H1 (cell line): ENCODE measurements at regions not wholly inside any gene's neighbourhood (a gene's known extent, or its start where the extent isn't known, plus 50 kb on each side); places are given as distances from the start of the nearest gene placed in this dataset.

Experiments used
- CTCF ChIA-PET: fragments of 300-600 bp; sonication (Branson Sonifier 250); formaldehyde crosslinking; loops from one replicate; lab custom pipeline; 2021; ENCODE audit not compliant: partially characterized antibody; lab: Charles Lee
- POLR2A ChIA-PET: fragments of 300-600 bp; sonication (Branson Sonifier 250); formaldehyde crosslinking; loops from one replicate; lab custom pipeline; 2021; ENCODE audit warnings: inconsistent platforms; ENCODE audit not compliant: partially characterized antibody; lab: Charles Lee
- DNase-seq, 2 experiments: peaks; one replicate each; pipeline versions ENCODE4 v3.0.0 to v3.0.0-alpha.2; 2010 to 2022; ENCODE audit warnings: low spot score in 2 of 2, low read depth in 1 of 2, mixed read lengths in 1 of 2
- FAIRE-seq: peaks from 2 replicates; lab custom pipeline; 2011; peaks lifted over from hg19 to GRCh38; lab: Jason Lieb, UNC
- H2AFZ ChIP-seq: 2 replicates; pipeline ENCODE4 v1.8.1; 2012; ENCODE audit warnings: low read length, inconsistent platforms
- H2AK5ac ChIP-seq: 2 replicates; pipeline ENCODE4 v1.6.1; 2013; ENCODE audit warnings: low read depth, low read length
- H2BK120ac ChIP-seq: replicated peaks from 2 replicates; pipeline ENCODE3; 2013; ENCODE audit warnings: low read depth, low read length, inconsistent platforms
- H2BK12ac ChIP-seq: 2 replicates; pipeline ENCODE4 v1.6.1; 2013; ENCODE audit warnings: low read depth, low read length
- H2BK15ac ChIP-seq: 2 replicates; pipeline ENCODE4 v1.6.1; 2013; ENCODE audit warnings: low read length
- H2BK20ac ChIP-seq: 2 replicates; pipeline ENCODE4 v1.6.1; 2013; ENCODE audit warnings: low read length
- H2BK5ac ChIP-seq: 2 replicates; pipeline ENCODE4 v1.6.1; 2013; ENCODE audit warnings: low read depth, low read length
- H3K14ac ChIP-seq: 2 replicates; pipeline ENCODE4 v1.6.1; 2013; ENCODE audit warnings: inconsistent platforms; ENCODE audit not compliant: insufficient read length
- H3K18ac ChIP-seq: 2 replicates; pipeline ENCODE4 v1.6.1; 2013; ENCODE audit warnings: low read length; ENCODE audit errors: extremely low read depth
- H3K23ac ChIP-seq: 2 replicates; pipeline ENCODE4 v1.6.1; 2013; ENCODE audit warnings: inconsistent platforms; ENCODE audit not compliant: insufficient read length
- H3K23me2 ChIP-seq: 2 replicates; pipeline ENCODE4 v1.6.1; 2013; ENCODE audit warnings: low read depth, low read length
- H3K27ac ChIP-seq: 2 replicates; pipeline ENCODE4 v1.6.1; 2011; ENCODE audit warnings: low read depth, low read length, inconsistent platforms
- H3K27me3 ChIP-seq, 4 experiments: replicated peaks in 1 of 4; 1 replicate in 1 of 4; 2 replicates in 3 of 4; pipeline versions ENCODE4 v1.6.1 to v1.8.1; 2011 to 2013; ENCODE audit warnings: low read length in 3 of 4, mild to moderate bottlenecking in 3 of 4, inconsistent platforms in 2 of 4, mixed read lengths in 2 of 4, moderate library complexity in 1 of 4; ENCODE audit not compliant: control insufficient read depth in 3 of 4, insufficient read depth in 3 of 4; ENCODE audit errors: extremely low read depth in 1 of 4
- H3K36me3 ChIP-seq, 4 experiments: 2 replicates each; pipeline versions ENCODE4 v1.6.1 to v1.8.1; 2011 to 2013; ENCODE audit warnings: mild to moderate bottlenecking in 4 of 4, low read length in 3 of 4, moderate library complexity in 2 of 4, control low read depth in 1 of 4, inconsistent platforms in 1 of 4; ENCODE audit not compliant: insufficient read depth in 4 of 4, control insufficient read depth in 2 of 4
- H3K4ac ChIP-seq: replicated peaks from 2 replicates; pipeline ENCODE3; 2013; ENCODE audit warnings: low read length, low read depth, mixed read lengths, inconsistent platforms; ENCODE audit not compliant: insufficient read length
- H3K4me1 ChIP-seq, 4 experiments: replicated peaks in 1 of 4; 1 replicate in 1 of 4; 2 replicates in 3 of 4; pipeline versions ENCODE4 v1.6.1 to v1.8.1; 2011 to 2013; ENCODE audit warnings: low read length in 3 of 4, inconsistent platforms in 2 of 4, mixed read lengths in 1 of 4; ENCODE audit not compliant: insufficient read depth in 4 of 4, control insufficient read depth in 3 of 4
- H3K4me2 ChIP-seq, 2 experiments: 2 replicates each; pipeline versions ENCODE4 v1.6.1 to v1.8.1; 2011 to 2013; ENCODE audit warnings: low read depth in 2 of 2, low read length in 2 of 2, control low read depth in 1 of 2, inconsistent platforms in 1 of 2, mild to moderate bottlenecking in 1 of 2; ENCODE audit not compliant: insufficient read depth in 1 of 2
- H3K4me3 ChIP-seq, 4 experiments: fragments of 200-600, 300-600 bp in 1 of 4; sonication (generic), shearing (Covaris generic), sonication (Bioruptor Twin) in 1 of 4; 2 replicates each; pipeline versions ENCODE4 v1.5.1 to v1.8.1; 2011 to 2016; ENCODE audit warnings: low read length in 4 of 4, low read depth in 3 of 4, control low read depth in 2 of 4, inconsistent platforms in 2 of 4, mild to moderate bottlenecking in 2 of 4, mixed read lengths in 1 of 4, moderate library complexity in 1 of 4; ENCODE audit not compliant: insufficient read depth in 2 of 4; ENCODE audit errors: extremely low read depth in 1 of 4
- H3K56ac ChIP-seq: replicated peaks from 2 replicates; pipeline ENCODE3; 2013; ENCODE audit warnings: low read depth, mild to moderate bottlenecking, mixed read lengths, low read length, inconsistent platforms; ENCODE audit not compliant: insufficient read length
- H3K79me1 ChIP-seq: 2 replicates; pipeline ENCODE4 v1.6.1; 2013; ENCODE audit warnings: low read depth, low read length, control low read depth
- H3K79me2 ChIP-seq, 2 experiments: 2 replicates each; pipeline versions ENCODE4 v1.6.1 to v1.8.1; 2012 to 2013; ENCODE audit warnings: low read length in 2 of 2, mild to moderate bottlenecking in 2 of 2, inconsistent platforms in 1 of 2; ENCODE audit not compliant: insufficient read depth in 2 of 2, control insufficient read depth in 1 of 2
- H3K9ac ChIP-seq, 4 experiments: replicated peaks in 1 of 4; 1 replicate in 1 of 4; 2 replicates in 3 of 4; pipeline versions ENCODE4 v1.6.1 to v1.8.1; 2011 to 2013; ENCODE audit warnings: low read depth in 3 of 4, low read length in 3 of 4, control low read depth in 2 of 4, mild to moderate bottlenecking in 2 of 4, moderate library complexity in 2 of 4, inconsistent platforms in 1 of 4; ENCODE audit errors: extremely low read depth in 1 of 4
- H3K9me3 ChIP-seq, 2 experiments: 2 replicates each; pipeline versions ENCODE4 v1.6.1 to v1.8.1; 2012 to 2013; ENCODE audit warnings: mild to moderate bottlenecking in 2 of 2, moderate library complexity in 2 of 2, control low read depth in 1 of 2, inconsistent platforms in 1 of 2, low read depth in 1 of 2, low read length in 1 of 2, mixed read lengths in 1 of 2; ENCODE audit not compliant: insufficient read depth in 2 of 2
- H4K20me1 ChIP-seq, 2 experiments: replicated peaks in 1 of 2; 2 replicates each; pipeline versions ENCODE3 to v1.8.1; 2011 to 2013; ENCODE audit warnings: inconsistent platforms in 2 of 2, low read length in 2 of 2, mild to moderate bottlenecking in 1 of 2; ENCODE audit not compliant: insufficient read depth in 2 of 2, control insufficient read depth in 1 of 2
- H4K5ac ChIP-seq: 2 replicates; pipeline ENCODE4 v1.6.1; 2013; ENCODE audit warnings: low read length, low read depth, mixed read lengths, inconsistent platforms; ENCODE audit not compliant: insufficient read length
- H4K8ac ChIP-seq: 2 replicates; pipeline ENCODE4 v1.8.0; 2013; ENCODE audit warnings: mild to moderate bottlenecking, moderate library complexity, low read length, inconsistent platforms; ENCODE audit not compliant: insufficient read depth; ENCODE audit errors: extremely low read depth
- H4K91ac ChIP-seq: replicated peaks from 2 replicates; pipeline ENCODE3; 2013; ENCODE audit warnings: low read length, mixed read lengths, inconsistent platforms; ENCODE audit not compliant: insufficient read length
- BACH1 ChIP-seq: IDR thresholded peaks from 2 replicates; pipeline ENCODE4 v1.6.1; 2012; ENCODE audit warnings: low read length, improper control_type of control experiment
- TAF7 ChIP-seq: optimal IDR thresholded peaks from 2 replicates; pipeline ENCODE3; 2011; ENCODE audit warnings: low read depth, mild to moderate bottlenecking, inconsistent platforms, low read length, moderate library complexity, borderline replicate concordance
- WGBS, 2 experiments: shearing (Covaris generic) in 1 of 2; methylation state at CpG; one replicate each; pipeline versions ENCODE4 v1.1.6 to v1.1.7; 2013 to 2015; ENCODE audit warnings: low lambda C conversion rate in 2 of 2, mixed read lengths in 2 of 2, inconsistent platforms in 1 of 2, low coverage in 1 of 2, missing lambda C conversion rate in 1 of 2; ENCODE audit not compliant: insufficient replicate concordance in 2 of 2, insufficient coverage in 1 of 2, insufficient read length in 1 of 2; ENCODE audit errors: extremely low coverage in 1 of 2, missing lambda C conversion rate in 1 of 2; 5-methylcytosine and 5-hydroxymethylcytosine counted together
- TF ChIP-seq, protein P1 (sequence below), 3 experiments: IDR thresholded peaks; 1 replicate in 2 of 3; 2 replicates in 1 of 3; pipeline versions ENCODE4 v1.5.1 to v1.6.1; 2011; ENCODE audit warnings: low read length in 3 of 3, mild to moderate bottlenecking in 3 of 3, inconsistent platforms in 2 of 3, low read depth in 1 of 3, moderate library complexity in 1 of 3; ENCODE audit not compliant: insufficient read depth in 1 of 3; ENCODE audit errors: control extremely low read depth in 1 of 3
- TF ChIP-seq, protein P2 (sequence below): IDR thresholded peaks from 2 replicates; pipeline ENCODE4 v1.6.1; 2012; ENCODE audit warnings: inconsistent platforms

DNA sequence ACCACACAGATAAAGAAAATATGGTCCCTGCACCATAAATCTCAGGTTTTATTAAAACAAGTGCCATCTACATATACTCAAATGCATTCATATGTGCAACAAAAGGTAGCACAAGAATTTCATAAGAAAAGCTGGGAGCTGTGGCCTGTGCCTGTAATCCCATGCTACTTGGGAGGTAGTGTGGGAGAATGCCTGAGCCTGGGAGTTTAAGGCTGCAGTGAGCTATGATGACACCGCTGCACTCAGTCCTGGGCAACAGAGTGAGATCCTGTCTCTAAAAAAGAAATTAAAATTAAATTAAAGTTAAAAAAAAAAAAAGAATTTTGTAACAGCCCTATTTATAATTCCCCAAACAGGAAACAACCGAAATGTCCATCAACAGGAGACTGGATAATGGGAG, 81.3 kb upstream of the JADE1 start:
- no peak overlapping the region for H2BK12ac ChIP-seq
- H2BK20ac ChIP-seq, result no peak overlapping the region
- FAIRE-seq (no peak), DNase-seq (no peak)
- no peak overlapping the region for H2AK5ac ChIP-seq
- H2BK5ac ChIP-seq, result no peak overlapping the region
- 90% methylated on average over 2 of the region's 2 CpGs; no CpG with 5 or more reads in 1 of the 2 experiments for WGBS, 2 experiments
- H3K23ac ChIP-seq, result no peak overlapping the region
- no peak overlapping the region for H2AFZ ChIP-seq
- ChIA-PET CTCF (interaction anchor here (2.0 kb wide), 1 partner anchor 154 kb away, joined by 5 read pairs; no protein-coding TSS in a partner anchor), POLR2A (no interaction called here)
- H4K8ac ChIP-seq, result no peak overlapping the region
- no peaks in the 10 kb centered on the region for H3K79me1 ChIP-seq
- H4K5ac ChIP-seq, result no peak overlapping the region
- no peak overlapping the region for H2BK15ac ChIP-seq
- H2BK120ac ChIP-seq, result no peak overlapping the region
- no peak overlapping the region for H3K56ac ChIP-seq
- H3K9ac ChIP-seq, result no peak overlapping the region
- no peak for TF ChIP-seq BACH1
- TF ChIP-seq, protein P1, sequence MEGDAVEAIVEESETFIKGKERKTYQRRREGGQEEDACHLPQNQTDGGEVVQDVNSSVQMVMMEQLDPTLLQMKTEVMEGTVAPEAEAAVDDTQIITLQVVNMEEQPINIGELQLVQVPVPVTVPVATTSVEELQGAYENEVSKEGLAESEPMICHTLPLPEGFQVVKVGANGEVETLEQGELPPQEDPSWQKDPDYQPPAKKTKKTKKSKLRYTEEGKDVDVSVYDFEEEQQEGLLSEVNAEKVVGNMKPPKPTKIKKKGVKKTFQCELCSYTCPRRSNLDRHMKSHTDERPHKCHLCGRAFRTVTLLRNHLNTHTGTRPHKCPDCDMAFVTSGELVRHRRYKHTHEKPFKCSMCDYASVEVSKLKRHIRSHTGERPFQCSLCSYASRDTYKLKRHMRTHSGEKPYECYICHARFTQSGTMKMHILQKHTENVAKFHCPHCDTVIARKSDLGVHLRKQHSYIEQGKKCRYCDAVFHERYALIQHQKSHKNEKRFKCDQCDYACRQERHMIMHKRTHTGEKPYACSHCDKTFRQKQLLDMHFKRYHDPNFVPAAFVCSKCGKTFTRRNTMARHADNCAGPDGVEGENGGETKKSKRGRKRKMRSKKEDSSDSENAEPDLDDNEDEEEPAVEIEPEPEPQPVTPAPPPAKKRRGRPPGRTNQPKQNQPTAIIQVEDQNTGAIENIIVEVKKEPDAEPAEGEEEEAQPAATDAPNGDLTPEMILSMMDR (IDR thresholded peaks at IDR 0.05; ENCODE audit: control extremely low read depth in 1 of 3, insufficient read depth in 1 of 3, low read depth in 1 of 3, low read length in 3 of 3), result no peak
- TF ChIP-seq TAF7, result no peak
- TF ChIP-seq, protein P2, sequence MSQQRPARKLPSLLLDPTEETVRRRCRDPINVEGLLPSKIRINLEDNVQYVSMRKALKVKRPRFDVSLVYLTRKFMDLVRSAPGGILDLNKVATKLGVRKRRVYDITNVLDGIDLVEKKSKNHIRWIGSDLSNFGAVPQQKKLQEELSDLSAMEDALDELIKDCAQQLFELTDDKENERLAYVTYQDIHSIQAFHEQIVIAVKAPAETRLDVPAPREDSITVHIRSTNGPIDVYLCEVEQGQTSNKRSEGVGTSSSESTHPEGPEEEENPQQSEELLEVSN, result no peak
- no peaks in the 10 kb centered on the region for H3K79me2 ChIP-seq
- H3K4me2 ChIP-seq, result no peak overlapping the region
- no peaks in the 10 kb centered on the region for H4K20me1 ChIP-seq
- H3K4me3 ChIP-seq, result no peak overlapping the region
- no peaks in the 10 kb centered on the region for H3K23me2 ChIP-seq
- H3K36me3 ChIP-seq, result no peaks in the 10 kb centered on the region
- no peak overlapping the region for H3K18ac ChIP-seq
- H4K91ac ChIP-seq, result no peak overlapping the region
- H3K27me3 ChIP-seq, result no peaks in the 10 kb centered on the region
- no peak overlapping the region for H3K4ac ChIP-seq
- no peak overlapping the region for H3K14ac ChIP-seq
- no peaks in the 10 kb centered on the region for H3K9me3 ChIP-seq
- no peak overlapping the region for H3K27ac ChIP-seq
- H3K4me1 ChIP-seq, result peaks cover 1 to 7% (median 7%) of the 10 kb centered on the region in 4 experiments; a peak in 4 of 7 replicates
